ENCODE measurements at regions not wholly inside any gene's neighbourhood (a gene's known extent, or its start where the extent isn't known, plus 50 kb on each side); places are given as distances from the start of the nearest gene placed in this dataset.

DNA sequence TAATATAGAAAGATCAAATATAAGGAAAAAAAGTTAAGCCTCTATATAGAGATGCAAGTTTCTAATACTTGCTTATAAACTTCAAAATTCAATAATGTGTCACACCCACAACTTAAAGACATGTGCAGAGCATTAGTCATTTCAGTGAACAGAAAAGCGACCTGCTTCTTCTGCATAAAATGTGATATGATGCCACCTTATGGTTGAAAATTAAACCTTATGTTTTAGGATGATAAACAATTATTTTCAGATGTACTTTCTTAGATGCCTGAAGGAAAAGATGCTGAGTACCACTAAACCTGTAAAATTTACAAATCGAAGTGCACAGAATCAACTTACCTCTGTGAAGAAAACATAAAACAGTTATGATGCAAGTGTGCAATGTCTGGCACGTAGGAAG is 96.0 kb downstream of the MTERF1 start:
- Mint-ChIP-seq H3K27ac (no peak overlapping the region), H3K4me1 (no peaks in the 10 kb centered on the region), H3K27me3 (ENCODE audit: low read depth) (peaks cover 2% of the 10 kb centered on the region; the same call in 1 of the 2 replicates), H3K4me3 (no peak overlapping the region), H3K36me3 (no peaks in the 10 kb centered on the region), H3K9me3 (peaks cover under 1% of the 10 kb centered on the region; the same call in 1 of the 2 replicates)
- ATAC-seq, result no peak
- CTCF ChIA-PET, result no interaction called here
- POLR2A ChIA-PET, result no interaction called here
- no peak for TF ChIP-seq ZNF671 (CRISPR knock-in tag; IDR thresholded peaks at IDR 0.05)
- no peak for TF ChIP-seq ZBTB21 (CRISPR knock-in tag; IDR thresholded peaks at IDR 0.05; ENCODE audit: borderline replicate concordance)
- TF ChIP-seq ZNF138 (CRISPR knock-in tag; conservative IDR thresholded peaks at IDR 0.05), result no peak
- no peak for TF ChIP-seq FOXJ3 (CRISPR knock-in tag; IDR thresholded peaks at IDR 0.05; ENCODE audit: borderline replicate concordance)
- no peak for TF ChIP-seq SMAD4 (CRISPR knock-in tag; IDR thresholded peaks at IDR 0.05)
- TF ChIP-seq ZNF423 (CRISPR knock-in tag; IDR thresholded peaks at IDR 0.05), result no peak
- TF ChIP-seq, protein P1, sequence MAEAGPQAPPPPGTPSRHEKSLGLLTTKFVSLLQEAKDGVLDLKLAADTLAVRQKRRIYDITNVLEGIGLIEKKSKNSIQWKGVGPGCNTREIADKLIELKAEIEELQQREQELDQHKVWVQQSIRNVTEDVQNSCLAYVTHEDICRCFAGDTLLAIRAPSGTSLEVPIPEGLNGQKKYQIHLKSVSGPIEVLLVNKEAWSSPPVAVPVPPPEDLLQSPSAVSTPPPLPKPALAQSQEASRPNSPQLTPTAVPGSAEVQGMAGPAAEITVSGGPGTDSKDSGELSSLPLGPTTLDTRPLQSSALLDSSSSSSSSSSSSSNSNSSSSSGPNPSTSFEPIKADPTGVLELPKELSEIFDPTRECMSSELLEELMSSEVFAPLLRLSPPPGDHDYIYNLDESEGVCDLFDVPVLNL (CRISPR knock-in tag; IDR thresholded peaks at IDR 0.05; ENCODE audit: borderline replicate concordance, low read depth), result no peak
- TF ChIP-seq, protein P2, sequence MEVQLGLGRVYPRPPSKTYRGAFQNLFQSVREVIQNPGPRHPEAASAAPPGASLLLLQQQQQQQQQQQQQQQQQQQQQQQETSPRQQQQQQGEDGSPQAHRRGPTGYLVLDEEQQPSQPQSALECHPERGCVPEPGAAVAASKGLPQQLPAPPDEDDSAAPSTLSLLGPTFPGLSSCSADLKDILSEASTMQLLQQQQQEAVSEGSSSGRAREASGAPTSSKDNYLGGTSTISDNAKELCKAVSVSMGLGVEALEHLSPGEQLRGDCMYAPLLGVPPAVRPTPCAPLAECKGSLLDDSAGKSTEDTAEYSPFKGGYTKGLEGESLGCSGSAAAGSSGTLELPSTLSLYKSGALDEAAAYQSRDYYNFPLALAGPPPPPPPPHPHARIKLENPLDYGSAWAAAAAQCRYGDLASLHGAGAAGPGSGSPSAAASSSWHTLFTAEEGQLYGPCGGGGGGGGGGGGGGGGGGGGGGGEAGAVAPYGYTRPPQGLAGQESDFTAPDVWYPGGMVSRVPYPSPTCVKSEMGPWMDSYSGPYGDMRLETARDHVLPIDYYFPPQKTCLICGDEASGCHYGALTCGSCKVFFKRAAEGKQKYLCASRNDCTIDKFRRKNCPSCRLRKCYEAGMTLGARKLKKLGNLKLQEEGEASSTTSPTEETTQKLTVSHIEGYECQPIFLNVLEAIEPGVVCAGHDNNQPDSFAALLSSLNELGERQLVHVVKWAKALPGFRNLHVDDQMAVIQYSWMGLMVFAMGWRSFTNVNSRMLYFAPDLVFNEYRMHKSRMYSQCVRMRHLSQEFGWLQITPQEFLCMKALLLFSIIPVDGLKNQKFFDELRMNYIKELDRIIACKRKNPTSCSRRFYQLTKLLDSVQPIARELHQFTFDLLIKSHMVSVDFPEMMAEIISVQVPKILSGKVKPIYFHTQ (CRISPR knock-in tag; IDR thresholded peaks at IDR 0.05), result no peak
- TF ChIP-seq, protein P3, sequence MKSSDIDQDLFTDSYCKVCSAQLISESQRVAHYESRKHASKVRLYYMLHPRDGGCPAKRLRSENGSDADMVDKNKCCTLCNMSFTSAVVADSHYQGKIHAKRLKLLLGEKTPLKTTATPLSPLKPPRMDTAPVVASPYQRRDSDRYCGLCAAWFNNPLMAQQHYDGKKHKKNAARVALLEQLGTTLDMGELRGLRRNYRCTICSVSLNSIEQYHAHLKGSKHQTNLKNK (CRISPR knock-in tag; IDR thresholded peaks at IDR 0.05), result no peak
- no peak for TF ChIP-seq ZNF232 (CRISPR knock-in tag; IDR thresholded peaks at IDR 0.05)
- TF ChIP-seq EMX1 (CRISPR knock-in tag; IDR thresholded peaks at IDR 0.05), result no peak
- TF ChIP-seq GRHL2 (CRISPR knock-in tag; IDR thresholded peaks at IDR 0.05; ENCODE audit: insufficient replicate concordance, severe bottlenecking), result no peak
- no peak for DNase-seq (ENCODE audit: low spot score)

DNA sequence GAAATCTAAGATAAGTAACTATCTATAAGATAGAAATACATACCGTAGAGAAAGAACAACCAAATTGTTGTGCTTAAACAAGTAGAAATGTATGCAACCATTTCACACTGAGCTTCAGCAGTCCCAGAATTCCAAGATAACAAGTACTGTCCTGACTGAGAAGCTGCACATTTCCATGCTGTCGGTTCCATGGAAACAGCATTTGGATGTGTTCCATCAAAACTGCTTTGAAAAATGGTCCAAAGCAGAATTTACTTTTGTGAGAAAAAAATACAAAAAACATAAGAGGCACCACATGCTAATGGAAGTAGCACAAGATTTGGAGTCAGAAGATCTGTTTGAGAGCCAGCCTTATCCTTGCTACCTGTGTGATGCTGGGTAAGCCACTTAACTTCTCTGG is 92.6 kb downstream of the MTERF1 start:
- POLR2A ChIA-PET, result no interaction called here
- Mint-ChIP-seq H3K9me3 (peaks cover 14% of the 10 kb centered on the region), H3K4me3 (no peak overlapping the region), H3K27ac (no peak overlapping the region), H3K4me1 (no peaks in the 10 kb centered on the region), H3K27me3 (ENCODE audit: low read depth) (no peaks in the 10 kb centered on the region; the same call in 1 of the 2 replicates), H3K36me3 (no peaks in the 10 kb centered on the region)
- TF ChIP-seq SMAD3 (CRISPR knock-in tag; IDR thresholded peaks at IDR 0.05; ENCODE audit: borderline replicate concordance) (no peak), ZNF138 (CRISPR knock-in tag; conservative IDR thresholded peaks at IDR 0.05) (no peak), IRF2 (CRISPR knock-in tag; IDR thresholded peaks at IDR 0.05; ENCODE audit: borderline replicate concordance, low read depth) (no peak), ZNF396 (CRISPR knock-in tag; IDR thresholded peaks at IDR 0.05; ENCODE audit: borderline replicate concordance) (no peak), NFE2L1 (CRISPR knock-in tag; IDR thresholded peaks at IDR 0.05) (no peak)
- TF ChIP-seq, protein P4, sequence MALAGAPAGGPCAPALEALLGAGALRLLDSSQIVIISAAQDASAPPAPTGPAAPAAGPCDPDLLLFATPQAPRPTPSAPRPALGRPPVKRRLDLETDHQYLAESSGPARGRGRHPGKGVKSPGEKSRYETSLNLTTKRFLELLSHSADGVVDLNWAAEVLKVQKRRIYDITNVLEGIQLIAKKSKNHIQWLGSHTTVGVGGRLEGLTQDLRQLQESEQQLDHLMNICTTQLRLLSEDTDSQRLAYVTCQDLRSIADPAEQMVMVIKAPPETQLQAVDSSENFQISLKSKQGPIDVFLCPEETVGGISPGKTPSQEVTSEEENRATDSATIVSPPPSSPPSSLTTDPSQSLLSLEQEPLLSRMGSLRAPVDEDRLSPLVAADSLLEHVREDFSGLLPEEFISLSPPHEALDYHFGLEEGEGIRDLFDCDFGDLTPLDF (CRISPR knock-in tag; IDR thresholded peaks at IDR 0.05), result no peak
- TF ChIP-seq, protein P5, sequence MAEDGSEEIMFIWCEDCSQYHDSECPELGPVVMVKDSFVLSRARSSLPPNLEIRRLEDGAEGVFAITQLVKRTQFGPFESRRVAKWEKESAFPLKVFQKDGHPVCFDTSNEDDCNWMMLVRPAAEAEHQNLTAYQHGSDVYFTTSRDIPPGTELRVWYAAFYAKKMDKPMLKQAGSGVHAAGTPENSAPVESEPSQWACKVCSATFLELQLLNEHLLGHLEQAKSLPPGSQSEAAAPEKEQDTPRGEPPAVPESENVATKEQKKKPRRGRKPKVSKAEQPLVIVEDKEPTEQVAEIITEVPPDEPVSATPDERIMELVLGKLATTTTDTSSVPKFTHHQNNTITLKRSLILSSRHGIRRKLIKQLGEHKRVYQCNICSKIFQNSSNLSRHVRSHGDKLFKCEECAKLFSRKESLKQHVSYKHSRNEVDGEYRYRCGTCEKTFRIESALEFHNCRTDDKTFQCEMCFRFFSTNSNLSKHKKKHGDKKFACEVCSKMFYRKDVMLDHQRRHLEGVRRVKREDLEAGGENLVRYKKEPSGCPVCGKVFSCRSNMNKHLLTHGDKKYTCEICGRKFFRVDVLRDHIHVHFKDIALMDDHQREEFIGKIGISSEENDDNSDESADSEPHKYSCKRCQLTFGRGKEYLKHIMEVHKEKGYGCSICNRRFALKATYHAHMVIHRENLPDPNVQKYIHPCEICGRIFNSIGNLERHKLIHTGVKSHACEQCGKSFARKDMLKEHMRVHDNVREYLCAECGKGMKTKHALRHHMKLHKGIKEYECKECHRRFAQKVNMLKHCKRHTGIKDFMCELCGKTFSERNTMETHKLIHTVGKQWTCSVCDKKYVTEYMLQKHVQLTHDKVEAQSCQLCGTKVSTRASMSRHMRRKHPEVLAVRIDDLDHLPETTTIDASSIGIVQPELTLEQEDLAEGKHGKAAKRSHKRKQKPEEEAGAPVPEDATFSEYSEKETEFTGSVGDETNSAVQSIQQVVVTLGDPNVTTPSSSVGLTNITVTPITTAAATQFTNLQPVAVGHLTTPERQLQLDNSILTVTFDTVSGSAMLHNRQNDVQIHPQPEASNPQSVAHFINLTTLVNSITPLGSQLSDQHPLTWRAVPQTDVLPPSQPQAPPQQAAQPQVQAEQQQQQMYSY (CRISPR knock-in tag; IDR thresholded peaks at IDR 0.05), result no peak
- TF ChIP-seq, protein P6, sequence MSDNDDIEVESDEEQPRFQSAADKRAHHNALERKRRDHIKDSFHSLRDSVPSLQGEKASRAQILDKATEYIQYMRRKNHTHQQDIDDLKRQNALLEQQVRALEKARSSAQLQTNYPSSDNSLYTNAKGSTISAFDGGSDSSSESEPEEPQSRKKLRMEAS (CRISPR knock-in tag; IDR thresholded peaks at IDR 0.05), result no peak
- TF ChIP-seq, protein P7, sequence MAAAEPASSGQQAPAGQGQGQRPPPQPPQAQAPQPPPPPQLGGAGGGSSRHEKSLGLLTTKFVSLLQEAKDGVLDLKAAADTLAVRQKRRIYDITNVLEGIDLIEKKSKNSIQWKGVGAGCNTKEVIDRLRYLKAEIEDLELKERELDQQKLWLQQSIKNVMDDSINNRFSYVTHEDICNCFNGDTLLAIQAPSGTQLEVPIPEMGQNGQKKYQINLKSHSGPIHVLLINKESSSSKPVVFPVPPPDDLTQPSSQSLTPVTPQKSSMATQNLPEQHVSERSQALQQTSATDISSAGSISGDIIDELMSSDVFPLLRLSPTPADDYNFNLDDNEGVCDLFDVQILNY (CRISPR knock-in tag; IDR thresholded peaks at IDR 0.05), result no peak
- TF ChIP-seq, protein P8, sequence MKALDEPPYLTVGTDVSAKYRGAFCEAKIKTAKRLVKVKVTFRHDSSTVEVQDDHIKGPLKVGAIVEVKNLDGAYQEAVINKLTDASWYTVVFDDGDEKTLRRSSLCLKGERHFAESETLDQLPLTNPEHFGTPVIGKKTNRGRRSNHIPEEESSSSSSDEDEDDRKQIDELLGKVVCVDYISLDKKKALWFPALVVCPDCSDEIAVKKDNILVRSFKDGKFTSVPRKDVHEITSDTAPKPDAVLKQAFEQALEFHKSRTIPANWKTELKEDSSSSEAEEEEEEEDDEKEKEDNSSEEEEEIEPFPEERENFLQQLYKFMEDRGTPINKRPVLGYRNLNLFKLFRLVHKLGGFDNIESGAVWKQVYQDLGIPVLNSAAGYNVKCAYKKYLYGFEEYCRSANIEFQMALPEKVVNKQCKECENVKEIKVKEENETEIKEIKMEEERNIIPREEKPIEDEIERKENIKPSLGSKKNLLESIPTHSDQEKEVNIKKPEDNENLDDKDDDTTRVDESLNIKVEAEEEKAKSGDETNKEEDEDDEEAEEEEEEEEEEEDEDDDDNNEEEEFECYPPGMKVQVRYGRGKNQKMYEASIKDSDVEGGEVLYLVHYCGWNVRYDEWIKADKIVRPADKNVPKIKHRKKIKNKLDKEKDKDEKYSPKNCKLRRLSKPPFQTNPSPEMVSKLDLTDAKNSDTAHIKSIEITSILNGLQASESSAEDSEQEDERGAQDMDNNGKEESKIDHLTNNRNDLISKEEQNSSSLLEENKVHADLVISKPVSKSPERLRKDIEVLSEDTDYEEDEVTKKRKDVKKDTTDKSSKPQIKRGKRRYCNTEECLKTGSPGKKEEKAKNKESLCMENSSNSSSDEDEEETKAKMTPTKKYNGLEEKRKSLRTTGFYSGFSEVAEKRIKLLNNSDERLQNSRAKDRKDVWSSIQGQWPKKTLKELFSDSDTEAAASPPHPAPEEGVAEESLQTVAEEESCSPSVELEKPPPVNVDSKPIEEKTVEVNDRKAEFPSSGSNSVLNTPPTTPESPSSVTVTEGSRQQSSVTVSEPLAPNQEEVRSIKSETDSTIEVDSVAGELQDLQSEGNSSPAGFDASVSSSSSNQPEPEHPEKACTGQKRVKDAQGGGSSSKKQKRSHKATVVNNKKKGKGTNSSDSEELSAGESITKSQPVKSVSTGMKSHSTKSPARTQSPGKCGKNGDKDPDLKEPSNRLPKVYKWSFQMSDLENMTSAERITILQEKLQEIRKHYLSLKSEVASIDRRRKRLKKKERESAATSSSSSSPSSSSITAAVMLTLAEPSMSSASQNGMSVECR (CRISPR knock-in tag; IDR thresholded peaks at IDR 0.05; ENCODE audit: borderline replicate concordance), result no peak
- CTCF ChIA-PET, result interaction anchor here (0.7 kb wide), 1 partner anchor 494 kb away, joined by 6 read pairs; no protein-coding TSS in a partner anchor
- DNase-seq (ENCODE audit: low spot score) (no peak), ATAC-seq (no peak)
